GM12874 (cell line): ENCODE measurements at regions not wholly inside any gene's neighbourhood (a gene's known extent, or its start where the extent isn't known, plus 50 kb on each side); places are given as distances from the start of the nearest gene placed in this dataset.

Experiments used
- TF ChIP-seq, protein P1 (sequence below): IDR thresholded peaks from 2 replicates; pipeline ENCODE4 v1.5.1; 2011; ENCODE audit warnings: low read depth, mild to moderate bottlenecking, control low read depth, low read length, moderate library complexity; ENCODE audit not compliant: insufficient read depth

DNA sequence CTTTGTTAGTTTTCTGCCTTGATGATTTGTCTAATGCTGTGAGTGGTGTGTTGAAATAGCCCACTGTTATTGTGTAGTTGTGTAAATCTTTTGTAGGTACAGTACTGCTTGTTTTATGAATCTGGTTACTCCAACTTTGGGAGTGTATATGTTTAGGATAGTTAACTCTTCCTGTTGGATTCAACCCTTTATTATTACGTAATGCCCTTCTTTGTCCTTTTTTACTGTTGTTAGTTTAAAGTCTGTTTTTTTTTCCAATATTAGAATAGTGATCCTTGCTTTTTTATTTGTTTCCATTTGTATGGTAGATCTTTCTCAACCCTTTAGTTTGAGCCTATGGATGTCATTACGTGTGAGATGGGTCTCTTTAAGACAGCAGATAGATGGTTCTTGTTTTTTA, 261.5 kb upstream of the CDH2 start:
- TF ChIP-seq, protein P1, sequence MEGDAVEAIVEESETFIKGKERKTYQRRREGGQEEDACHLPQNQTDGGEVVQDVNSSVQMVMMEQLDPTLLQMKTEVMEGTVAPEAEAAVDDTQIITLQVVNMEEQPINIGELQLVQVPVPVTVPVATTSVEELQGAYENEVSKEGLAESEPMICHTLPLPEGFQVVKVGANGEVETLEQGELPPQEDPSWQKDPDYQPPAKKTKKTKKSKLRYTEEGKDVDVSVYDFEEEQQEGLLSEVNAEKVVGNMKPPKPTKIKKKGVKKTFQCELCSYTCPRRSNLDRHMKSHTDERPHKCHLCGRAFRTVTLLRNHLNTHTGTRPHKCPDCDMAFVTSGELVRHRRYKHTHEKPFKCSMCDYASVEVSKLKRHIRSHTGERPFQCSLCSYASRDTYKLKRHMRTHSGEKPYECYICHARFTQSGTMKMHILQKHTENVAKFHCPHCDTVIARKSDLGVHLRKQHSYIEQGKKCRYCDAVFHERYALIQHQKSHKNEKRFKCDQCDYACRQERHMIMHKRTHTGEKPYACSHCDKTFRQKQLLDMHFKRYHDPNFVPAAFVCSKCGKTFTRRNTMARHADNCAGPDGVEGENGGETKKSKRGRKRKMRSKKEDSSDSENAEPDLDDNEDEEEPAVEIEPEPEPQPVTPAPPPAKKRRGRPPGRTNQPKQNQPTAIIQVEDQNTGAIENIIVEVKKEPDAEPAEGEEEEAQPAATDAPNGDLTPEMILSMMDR: no peak

DNA sequence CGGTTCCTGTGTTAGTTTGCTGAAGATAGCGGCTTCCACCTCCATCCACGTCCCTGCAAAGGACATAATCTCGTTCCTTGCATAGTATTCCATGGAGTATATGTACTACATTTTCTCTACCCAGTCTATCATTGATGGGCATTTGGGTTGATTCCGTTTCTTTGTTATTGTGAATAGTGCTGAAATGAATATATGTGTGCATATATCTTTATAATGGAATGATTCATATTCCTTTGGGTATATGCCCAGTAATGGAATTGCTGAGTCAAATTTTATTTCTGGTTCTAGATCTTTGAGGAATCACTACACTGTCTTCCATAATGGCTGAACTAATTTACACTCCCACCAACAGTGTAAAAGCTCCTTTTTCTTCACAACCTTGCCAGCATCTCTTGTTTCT, 255.4 kb upstream of the CDH2 start:
- TF ChIP-seq, protein P1: no peak

DNA sequence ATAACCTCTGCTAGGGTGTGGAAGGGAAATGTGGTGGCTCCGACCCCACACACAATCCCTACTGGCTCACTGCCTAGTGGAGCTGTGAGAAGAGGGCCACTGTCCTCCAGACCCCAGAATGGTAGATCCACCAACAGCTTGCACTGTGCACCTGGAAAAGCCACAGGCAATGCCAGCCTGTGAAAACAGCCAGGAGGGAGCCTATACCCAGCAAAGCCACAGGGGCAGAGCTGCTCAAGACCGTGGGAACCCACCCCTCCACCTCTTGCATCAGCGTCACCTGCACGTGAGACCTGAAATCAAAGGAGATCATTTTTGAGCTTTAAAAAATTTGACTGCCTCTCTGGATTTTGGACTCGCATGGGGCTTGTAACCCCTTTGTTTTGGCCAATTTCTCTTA, 249.0 kb upstream of the CDH2 start:
- TF ChIP-seq, protein P1: no peak

DNA sequence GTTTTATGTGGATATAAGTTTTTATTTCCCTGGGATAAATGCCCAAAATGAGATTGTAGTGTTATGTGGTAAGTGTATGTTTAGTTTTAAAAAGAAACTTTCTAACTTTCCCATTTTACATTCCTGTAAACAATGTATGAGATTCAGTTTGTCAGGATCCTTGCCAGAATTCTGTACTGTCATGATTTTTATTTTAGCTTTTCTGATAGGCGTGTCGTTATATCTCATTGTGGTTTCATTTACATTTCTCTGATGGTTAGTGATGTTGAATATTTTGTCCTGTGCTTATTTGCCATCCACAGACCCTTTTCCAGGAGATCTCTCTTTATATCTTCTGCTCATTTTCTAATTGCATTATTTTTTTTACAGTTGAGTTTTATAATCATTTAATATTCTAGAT, 245.6 kb upstream of the CDH2 start:
- TF ChIP-seq, protein P1: no peak

DNA sequence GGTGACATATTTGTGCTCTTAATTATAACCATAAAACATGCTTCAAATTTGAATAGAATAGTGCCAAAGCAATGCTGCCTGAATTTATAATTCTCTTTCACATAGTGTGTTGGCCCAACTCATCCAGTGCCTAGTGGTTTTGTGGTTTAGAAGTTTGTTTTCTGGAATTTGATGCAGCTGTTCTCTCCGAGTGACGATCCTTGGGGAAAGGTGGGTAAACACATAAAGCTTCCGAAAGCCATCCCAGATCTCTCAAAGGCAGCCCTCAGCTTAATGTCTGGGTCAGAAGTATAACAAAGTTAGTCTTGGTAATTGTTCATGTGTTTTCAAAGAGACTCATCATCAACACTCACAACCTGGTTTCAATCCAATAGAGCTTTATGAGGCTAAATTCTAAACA, 235.6 kb upstream of the CDH2 start:
- TF ChIP-seq, protein P1: no peak

DNA sequence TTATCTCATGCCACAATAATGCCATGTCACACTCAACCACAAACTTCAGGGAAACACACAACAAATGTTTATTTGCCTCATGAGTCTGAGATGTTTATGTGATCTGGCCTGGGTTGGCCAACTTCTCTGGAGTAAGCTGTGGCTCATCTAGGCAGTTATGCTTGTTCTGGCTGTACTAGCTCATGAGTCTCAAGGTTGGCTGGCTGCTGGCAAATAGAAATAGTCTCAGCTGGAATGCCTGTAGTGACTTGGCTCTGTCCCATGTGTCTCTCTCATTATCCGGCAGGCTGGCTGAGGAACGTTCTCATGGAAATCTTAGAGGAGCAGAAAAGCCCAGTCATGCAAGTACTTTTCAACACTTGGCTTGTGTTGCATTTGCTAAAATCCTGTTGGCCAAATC, 234.9 kb upstream of the CDH2 start:
- TF ChIP-seq, protein P1: no peak

DNA sequence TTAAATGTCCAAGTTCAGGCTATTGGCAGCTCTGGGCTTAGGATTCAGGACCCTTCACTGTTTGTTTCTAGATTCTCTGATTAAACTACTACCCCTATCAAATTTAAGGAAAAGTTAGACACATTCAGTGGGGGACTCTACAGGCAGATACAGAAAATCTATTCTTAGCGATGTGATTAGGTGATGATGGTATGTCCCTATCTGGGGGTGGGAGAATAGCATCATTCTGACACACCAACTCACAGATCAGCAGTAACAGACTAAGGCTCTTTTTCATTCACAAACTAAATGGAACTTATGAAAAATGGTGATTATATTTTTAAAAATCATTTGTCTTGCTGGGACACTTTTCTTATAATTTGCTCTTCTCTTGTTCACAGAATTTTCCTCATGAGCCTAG, 232.9 kb upstream of the CDH2 start:
- TF ChIP-seq, protein P1: no peak

DNA sequence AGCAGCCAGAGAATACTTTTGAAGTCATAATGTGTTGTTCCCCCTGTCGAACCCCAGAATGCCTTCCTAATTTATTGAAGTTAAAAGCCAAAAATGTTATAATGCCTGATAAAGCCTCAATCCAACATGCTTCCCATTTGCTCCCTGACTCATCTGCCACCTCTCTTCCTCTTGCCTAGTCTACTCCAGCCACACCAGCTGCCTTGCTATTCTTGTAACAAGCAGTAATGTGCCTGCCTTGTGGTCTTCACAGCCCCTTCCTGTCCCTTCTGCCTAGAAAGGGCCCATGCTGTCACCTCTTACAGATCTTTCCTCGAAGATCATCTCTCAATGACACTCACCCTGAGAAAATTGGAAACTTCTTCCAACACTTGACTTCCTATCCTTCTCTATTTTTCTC, 231.6 kb upstream of the CDH2 start:
- TF ChIP-seq, protein P1: no peak
